ENCODE measurements at regions not wholly inside any gene's neighbourhood (a gene's known extent, or its start where the extent isn't known, plus 50 kb on each side); places are given as distances from the start of the nearest gene placed in this dataset.
"Not testable (repeated sequence)": the region's sequence is repeated elsewhere in the genome, so short reads cannot be mapped to it uniquely, and the experiment has no call there.

DNA sequence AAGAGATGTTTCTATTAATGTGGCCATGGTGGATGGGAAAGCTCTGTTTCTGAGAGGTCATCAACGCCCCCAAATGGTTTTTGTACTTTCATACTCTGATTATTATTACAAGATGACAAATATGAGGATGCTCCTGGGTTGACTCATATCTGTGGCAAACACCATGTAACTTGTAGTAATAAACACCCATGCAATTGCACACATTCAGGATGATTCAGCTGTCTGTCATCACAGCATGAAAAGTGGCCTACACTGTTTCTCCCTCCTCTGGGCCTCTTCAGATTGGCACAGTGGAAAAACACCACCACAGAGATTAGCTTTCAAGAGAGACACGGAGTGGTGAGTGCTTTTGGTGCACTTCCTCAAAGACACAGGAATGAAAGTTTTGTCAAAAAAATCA lies 85.4 kb downstream of the MTNR1B start:
- no TSS peak for BruUV-seq (replicated peaks)
- Mint-ChIP-seq H3K4me3 (ENCODE audit: unreplicated experiment) (peak overlapping the region; percentile 1), H3K27ac (ENCODE audit: low read depth, unreplicated experiment) (peak overlapping the region; percentile 93), H3K4me1 (ENCODE audit: insufficient read depth, unreplicated experiment) (peaks cover 33% of the 10 kb centered on the region), H3K9me3 (ENCODE audit: unreplicated experiment) (no peaks in the 10 kb centered on the region), H3K27me3 (ENCODE audit: insufficient read depth, unreplicated experiment) (no peaks in the 10 kb centered on the region), H3K36me3 (ENCODE audit: insufficient read depth, unreplicated experiment) (no peaks in the 10 kb centered on the region)
- TF ChIP-seq, protein P1, sequence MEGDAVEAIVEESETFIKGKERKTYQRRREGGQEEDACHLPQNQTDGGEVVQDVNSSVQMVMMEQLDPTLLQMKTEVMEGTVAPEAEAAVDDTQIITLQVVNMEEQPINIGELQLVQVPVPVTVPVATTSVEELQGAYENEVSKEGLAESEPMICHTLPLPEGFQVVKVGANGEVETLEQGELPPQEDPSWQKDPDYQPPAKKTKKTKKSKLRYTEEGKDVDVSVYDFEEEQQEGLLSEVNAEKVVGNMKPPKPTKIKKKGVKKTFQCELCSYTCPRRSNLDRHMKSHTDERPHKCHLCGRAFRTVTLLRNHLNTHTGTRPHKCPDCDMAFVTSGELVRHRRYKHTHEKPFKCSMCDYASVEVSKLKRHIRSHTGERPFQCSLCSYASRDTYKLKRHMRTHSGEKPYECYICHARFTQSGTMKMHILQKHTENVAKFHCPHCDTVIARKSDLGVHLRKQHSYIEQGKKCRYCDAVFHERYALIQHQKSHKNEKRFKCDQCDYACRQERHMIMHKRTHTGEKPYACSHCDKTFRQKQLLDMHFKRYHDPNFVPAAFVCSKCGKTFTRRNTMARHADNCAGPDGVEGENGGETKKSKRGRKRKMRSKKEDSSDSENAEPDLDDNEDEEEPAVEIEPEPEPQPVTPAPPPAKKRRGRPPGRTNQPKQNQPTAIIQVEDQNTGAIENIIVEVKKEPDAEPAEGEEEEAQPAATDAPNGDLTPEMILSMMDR (IDR thresholded peaks at IDR 0.05; ENCODE audit: unreplicated experiment), result no peak
- CTCF ChIA-PET, result interaction anchor here (0.6 to 4.3 kb wide), 12 partner anchors 9 to 113 kb away, joined by 3 to 46 read pairs (median 4); no protein-coding TSS in a partner anchor
- intact Hi-C loops (cut with micrococcal nuclease), result loop anchor here (1.0 to 10.0 kb wide), 5 partner anchors 35 to 140 kb away; partner anchors contain the start of gene SLC36A4
- peak; percentile 98 for DNase-seq (ENCODE audit: unreplicated experiment)
- POLR2A ChIA-PET, result interaction anchor here (0.5 to 3.5 kb wide), 20 partner anchors 10 to 609 kb away, joined by 3 to 15 read pairs (median 5); partner anchors contain the start of gene SLC36A4

DNA sequence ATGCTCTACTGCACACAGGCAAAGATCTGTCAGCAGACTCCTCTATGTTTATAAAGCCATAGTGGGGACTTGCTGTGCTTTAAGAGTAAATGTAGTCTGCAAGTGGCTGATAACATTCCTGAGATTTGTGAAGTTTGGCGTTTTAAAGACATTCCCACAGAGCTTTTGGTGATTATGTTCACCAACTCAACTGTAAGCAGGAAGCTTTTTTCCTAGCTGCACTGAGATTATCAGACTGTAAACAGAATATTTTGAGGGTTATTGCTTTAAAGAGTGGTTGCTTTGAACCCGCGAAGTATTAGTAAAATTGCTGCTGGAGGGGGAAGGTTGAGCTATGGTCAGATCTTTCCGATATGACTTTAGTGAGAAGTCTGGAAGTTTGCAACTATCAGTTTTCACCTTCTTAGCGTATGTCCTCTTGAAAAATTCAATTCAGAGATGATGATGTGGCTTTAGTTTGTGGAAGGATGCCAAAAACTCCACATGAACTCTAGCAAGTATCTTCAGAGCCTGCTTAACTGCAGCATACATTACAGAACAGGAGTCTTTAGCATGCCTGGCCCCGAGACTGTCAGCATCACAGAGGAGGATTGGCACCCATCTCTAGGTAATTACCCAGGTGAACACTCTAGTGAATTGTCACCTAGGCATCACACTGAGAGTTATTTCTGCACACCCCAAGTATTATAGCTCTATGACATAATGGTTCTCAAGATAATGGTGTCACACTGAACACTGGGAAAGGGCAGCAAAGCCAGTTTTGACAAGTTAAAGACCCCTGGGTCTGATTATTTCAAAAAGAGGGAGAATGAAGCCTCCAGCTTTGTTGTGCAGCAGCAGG lies 89.9 kb downstream of the MTNR1B start:
- DNase-seq (ENCODE audit: unreplicated experiment), result no peak
- Mint-ChIP-seq H3K4me3 (ENCODE audit: unreplicated experiment) (no peak overlapping the region), H3K36me3 (ENCODE audit: insufficient read depth, unreplicated experiment) (no peaks in the 10 kb centered on the region), H3K9me3 (ENCODE audit: unreplicated experiment) (no peaks in the 10 kb centered on the region), H3K4me1 (ENCODE audit: insufficient read depth, unreplicated experiment) (peaks cover 20% of the 10 kb centered on the region), H3K27me3 (ENCODE audit: insufficient read depth, unreplicated experiment) (no peaks in the 10 kb centered on the region), H3K27ac (ENCODE audit: low read depth, unreplicated experiment) (no peak overlapping the region)
- CTCF ChIA-PET, result interaction anchor here (0.6 to 1.2 kb wide), 4 partner anchors 30 to 607 kb away, joined by 3 to 4 read pairs (median 3); no protein-coding TSS in a partner anchor
- intact Hi-C loops (cut with micrococcal nuclease), result loop anchor here (10.0 kb wide), 1 partner anchor 135 kb away; the partner anchor contains the start of gene SLC36A4
- no TSS peak for BruUV-seq (replicated peaks)
- POLR2A ChIA-PET, result interaction anchor here (0.7 kb wide), 1 partner anchor 379 kb away, joined by 3 read pairs; no protein-coding TSS in a partner anchor
- TF ChIP-seq, protein P1 (IDR thresholded peaks at IDR 0.05; ENCODE audit: unreplicated experiment), result no peak

DNA sequence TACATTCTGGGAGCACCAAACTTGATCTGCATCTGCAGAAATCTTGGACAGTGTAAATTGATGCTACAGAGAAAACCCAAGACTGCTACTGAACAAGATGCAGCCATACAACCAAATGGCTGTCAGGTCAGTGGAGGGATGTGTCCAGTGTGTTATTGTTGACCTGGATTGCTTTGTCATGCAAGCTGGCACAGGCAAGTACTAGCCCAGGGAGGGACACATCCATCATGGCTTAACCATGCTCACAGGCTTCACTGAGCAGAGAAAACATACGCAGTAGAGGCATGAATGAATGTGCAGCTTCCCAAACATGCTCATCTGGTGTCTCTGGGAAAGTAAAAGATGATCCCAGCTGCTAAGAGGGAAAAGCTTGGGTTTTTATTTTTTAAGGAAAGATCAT lies 93.6 kb downstream of the MTNR1B start:
- Mint-ChIP-seq H3K4me3 (ENCODE audit: unreplicated experiment) (no peak overlapping the region), H3K4me1 (ENCODE audit: insufficient read depth, unreplicated experiment) (peaks cover 8% of the 10 kb centered on the region), H3K9me3 (ENCODE audit: unreplicated experiment) (no peaks in the 10 kb centered on the region), H3K36me3 (ENCODE audit: insufficient read depth, unreplicated experiment) (no peaks in the 10 kb centered on the region), H3K27me3 (ENCODE audit: insufficient read depth, unreplicated experiment) (no peaks in the 10 kb centered on the region), H3K27ac (ENCODE audit: low read depth, unreplicated experiment) (no peak overlapping the region)
- no peak for DNase-seq (ENCODE audit: unreplicated experiment)
- ChIA-PET CTCF (no interaction called here), POLR2A (interaction anchor here (1.0 kb wide), 1 partner anchor 43 kb away, joined by 3 read pairs; no protein-coding TSS in a partner anchor)
- TF ChIP-seq, protein P1 (IDR thresholded peaks at IDR 0.05; ENCODE audit: unreplicated experiment), result no peak
- intact Hi-C loops (cut with micrococcal nuclease), result no loop called here
- BruUV-seq (replicated peaks), result no TSS peak

DNA sequence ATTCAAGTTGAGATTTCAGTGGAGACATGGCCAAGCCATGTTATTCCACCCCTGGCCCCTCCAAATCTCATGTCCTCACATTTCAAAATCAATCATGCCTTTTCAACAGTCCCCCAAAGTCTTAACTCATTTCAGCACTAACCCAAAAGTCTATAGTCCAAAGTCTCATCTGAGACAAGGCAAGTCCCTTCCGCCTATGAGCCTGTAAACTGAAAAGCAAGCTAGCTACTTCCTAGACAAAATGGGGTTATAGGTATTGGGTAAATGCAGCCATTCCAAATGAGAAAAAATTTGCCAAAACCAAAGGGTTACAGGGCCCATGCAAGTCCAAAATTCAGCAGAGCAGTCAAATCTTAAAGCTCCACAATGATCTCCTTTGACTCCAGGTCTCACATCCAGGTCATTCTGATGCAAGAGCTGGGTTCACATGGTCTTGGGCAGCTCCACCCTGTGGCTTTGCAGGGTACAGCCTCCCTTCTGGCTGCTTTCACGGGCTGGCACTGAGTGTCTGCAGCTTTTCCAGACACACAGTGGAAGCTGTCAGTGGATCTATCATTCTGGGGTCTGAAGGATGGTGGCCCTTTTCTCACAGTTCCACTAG lies 95.7 kb downstream of the MTNR1B start:
- BruUV-seq (replicated peaks); H3K36me3 Mint-ChIP-seq (ENCODE audit: insufficient read depth, unreplicated experiment); H3K27ac Mint-ChIP-seq (ENCODE audit: low read depth, unreplicated experiment); H3K9me3 Mint-ChIP-seq (ENCODE audit: unreplicated experiment); H3K4me3 Mint-ChIP-seq (ENCODE audit: unreplicated experiment); H3K4me1 Mint-ChIP-seq (ENCODE audit: insufficient read depth, unreplicated experiment); H3K27me3 Mint-ChIP-seq (ENCODE audit: insufficient read depth, unreplicated experiment): not testable (repeated sequence)
- DNase-seq (ENCODE audit: unreplicated experiment), result peak; percentile 75
- TF ChIP-seq, protein P1 (IDR thresholded peaks at IDR 0.05; ENCODE audit: unreplicated experiment), result peak; percentile 28
- POLR2A ChIA-PET, result interaction anchor here (0.5 to 0.9 kb wide), 2 partner anchors 10 to 12 kb away, joined by 3 to 5 read pairs; no protein-coding TSS in a partner anchor
- intact Hi-C loops (cut with micrococcal nuclease), result loop anchor here (2.0 kb wide), 1 partner anchor 122 kb away; no protein-coding TSS in a partner anchor
- CTCF ChIA-PET, result interaction anchor here (0.6 to 1.3 kb wide), 6 partner anchors 12 to 242 kb away, joined by 3 to 5 read pairs (median 4); no protein-coding TSS in a partner anchor
